ENCODE measurements at regions not wholly inside any gene's neighbourhood (a gene's known extent, or its start where the extent isn't known, plus 50 kb on each side); places are given as distances from the start of the nearest gene placed in this dataset.

GRCh38 chr5:58151414-58151813, 308.5 kb downstream of the PLK2 start:
- no peak for DNase-seq (ENCODE audit: low read depth)

GRCh38 chr5:58150926-58151325, 309.0 kb downstream of the PLK2 start:
- no peak for DNase-seq (ENCODE audit: low read depth)

DNA sequence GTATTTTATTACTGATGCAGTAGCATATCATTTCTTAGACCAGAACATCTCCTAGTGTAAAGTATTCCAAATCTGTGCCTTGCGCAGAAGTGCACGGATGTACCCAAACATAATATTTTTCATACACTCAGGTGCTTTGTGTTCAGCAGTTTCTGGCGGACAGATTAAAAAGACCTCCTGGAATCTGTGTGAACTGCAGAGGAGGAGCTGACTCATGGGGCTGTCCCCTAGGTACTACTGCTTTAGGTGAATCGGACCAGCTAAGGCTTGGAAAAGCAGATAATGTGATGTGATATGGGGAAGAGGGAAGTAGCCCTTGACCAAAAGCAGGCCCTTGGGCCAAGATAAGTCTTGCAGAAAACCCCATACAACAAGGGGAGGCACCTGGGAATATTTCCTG, 310.1 kb downstream of the PLK2 start:
- no peak for DNase-seq (ENCODE audit: low read depth)

DNA sequence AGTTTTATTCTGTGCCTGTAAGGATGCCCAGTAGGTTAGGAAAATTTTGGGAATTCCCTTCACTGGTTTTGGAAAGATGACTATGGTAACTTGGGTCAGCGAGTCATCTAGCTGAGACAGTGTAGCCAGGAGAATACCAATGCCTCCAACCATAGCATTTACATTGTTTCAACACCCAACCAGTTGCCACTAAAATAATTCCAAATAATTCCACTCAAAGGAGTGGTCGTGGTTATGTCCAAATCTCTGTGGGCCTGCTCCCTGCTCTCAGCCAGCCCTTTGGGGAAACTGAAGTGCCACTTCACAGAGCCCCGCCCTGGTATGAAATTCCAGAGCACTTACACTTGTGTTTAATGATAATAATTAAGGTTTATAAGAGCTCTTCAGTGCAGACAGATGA, 310.5 kb downstream of the PLK2 start:
- DNase-seq (ENCODE audit: low read depth): no peak

DNA sequence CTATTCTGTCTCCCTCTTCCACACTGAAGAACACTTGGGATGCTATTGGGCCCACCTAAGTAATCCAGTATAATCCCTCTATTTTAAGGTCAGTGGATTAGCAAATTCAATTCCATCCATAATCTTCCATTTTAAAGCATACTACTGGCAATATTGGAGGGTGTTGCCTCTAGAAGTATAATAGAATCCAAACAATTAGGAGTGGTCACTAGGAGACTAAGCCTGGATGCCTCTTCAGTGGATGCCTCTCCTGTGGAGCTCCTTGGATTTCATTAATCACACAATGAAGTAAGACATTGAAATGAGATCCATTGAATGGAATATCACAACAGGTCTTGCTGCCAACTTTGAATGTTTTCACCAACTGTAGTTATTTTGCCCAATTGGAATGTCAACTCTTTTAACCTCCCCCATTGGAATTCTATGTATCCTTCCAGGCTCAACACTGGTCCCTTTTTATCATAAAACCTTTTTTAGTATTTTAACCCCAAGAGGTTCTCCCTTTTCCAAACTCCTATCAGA, 311.6 kb downstream of the PLK2 start:
- no peak for DNase-seq (ENCODE audit: low read depth)

DNA sequence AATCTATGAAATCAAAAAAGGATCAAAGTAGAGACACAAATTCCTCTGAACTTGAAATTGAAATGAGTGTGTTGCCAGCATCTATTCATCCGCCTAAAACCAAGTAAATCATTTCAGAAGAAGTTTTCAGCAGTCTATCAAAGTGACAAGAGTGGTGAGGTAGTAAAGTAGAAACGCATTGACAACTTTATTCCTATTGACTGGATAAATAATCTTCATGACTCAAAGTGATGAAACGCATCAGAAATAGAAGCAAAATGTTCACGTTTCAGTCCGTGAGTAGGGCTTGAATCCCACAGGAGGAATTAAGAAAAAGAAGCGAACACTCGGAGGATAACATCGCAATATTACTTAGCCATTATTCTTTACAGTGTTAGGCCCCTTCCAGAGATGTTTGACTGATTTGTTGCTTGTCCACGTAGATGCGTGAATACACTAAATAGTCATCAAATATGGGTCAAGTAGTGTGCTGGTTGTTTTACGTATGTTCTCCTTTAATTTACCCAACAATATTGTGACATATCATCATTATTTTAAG, 314.4 kb downstream of the PLK2 start:
- no peak for DNase-seq (ENCODE audit: low read depth)

GRCh38 chr5:58143727-58144126, 316.2 kb downstream of the PLK2 start:
- no peak for DNase-seq (ENCODE audit: low read depth)

DNA sequence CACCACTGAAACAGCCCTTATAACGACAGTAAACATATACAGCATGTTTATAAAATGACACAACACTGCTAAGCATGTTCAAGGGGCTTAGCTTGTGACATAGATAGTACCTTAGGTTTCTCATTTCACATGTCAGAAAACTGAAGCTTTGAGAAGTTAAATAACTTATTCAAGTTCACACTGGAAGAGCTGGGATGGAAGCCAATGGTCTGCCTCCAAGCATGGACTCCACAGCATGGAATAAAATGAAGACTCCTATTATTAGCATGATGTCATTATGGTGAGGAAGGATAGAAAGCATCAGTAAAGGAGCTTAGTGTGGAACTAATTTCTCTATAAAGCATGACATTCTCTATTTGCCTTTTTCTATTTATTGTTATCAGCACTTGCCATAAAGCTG, 316.7 kb downstream of the PLK2 start:
- no peak for DNase-seq (ENCODE audit: low read depth)

GRCh38 chr5:58138791-58139190, 321.1 kb downstream of the PLK2 start:
- DNase-seq (ENCODE audit: low read depth): no peak

DNA sequence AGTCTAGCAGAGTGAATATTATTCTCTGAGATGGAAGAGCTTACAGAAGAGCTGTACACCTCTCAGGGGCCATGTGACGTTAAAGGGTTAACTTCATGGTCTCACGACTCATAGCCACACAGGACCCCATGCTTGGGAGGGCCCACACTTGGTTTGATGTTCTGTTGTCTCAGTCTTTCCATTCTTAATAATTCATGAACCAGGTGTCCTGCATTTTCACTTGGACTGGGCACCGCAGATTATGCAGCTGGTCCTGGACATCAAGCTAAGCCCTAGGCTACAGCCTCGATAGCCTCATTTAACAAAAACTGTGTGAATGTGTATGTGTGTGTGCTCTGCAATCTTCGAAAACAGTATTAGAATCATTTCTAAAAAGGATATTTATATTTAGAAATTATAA, 323.5 kb downstream of the PLK2 start:
- no peak for DNase-seq (ENCODE audit: low read depth)

GRCh38 chr5:58135571-58136335, 324.1 kb downstream of the PLK2 start:
- no peak for DNase-seq (ENCODE audit: low read depth)

GRCh38 chr5:58133631-58134296, 326.1 kb downstream of the PLK2 start:
- peak; percentile 84 for DNase-seq (ENCODE audit: low read depth)

- no peak for DNase-seq (ENCODE audit: low read depth)
These were observed 326.7 kb downstream of the PLK2 start for GRCh38 chr5:58133216-58133615.

DNA sequence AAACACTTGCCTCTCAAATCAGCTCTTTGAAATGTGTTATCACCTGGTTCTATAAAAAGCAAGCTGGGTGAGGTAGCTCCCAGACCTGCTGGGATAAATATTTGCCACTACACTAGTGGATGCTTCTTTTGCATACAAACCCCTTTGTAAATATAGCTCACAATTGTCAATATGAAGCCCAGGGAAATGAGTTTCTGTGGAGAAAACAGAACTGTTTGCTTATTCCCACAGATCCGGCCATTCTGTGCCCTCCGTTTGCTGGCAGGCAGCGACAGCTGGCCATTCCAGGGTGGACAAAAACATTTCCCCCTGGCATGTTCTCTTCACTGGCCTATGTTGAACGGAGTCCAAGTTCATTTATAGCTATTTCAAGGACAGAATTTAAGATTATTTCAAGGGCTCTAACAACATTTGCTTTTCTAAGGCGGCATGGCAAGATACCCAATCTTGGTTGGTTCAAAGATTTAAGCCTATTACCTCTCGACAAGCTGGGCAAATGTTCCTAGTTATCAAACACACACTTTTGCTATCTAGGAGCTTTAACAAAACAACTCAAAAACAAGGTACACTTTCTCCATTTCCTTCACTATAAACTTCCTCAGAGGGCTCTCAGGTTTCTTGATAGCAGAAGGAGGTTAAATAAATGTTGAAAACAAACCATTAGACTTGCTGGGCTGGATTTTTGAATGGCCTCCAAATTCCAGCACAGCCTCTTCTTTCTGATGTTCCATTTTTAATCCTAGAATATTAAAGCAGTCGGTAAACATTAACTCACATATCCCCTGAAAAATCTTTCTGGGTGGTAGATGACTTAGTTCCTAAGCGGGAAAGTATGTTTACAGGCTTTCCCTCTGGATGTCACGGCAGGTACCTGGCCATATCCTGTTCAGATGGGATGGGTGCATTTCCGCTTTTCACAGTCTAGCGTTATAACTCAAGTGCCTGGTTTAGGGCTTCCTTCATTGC, 332.3 kb downstream of the PLK2 start:
- no peak for DNase-seq (ENCODE audit: low read depth)

- no peak for DNase-seq (ENCODE audit: low read depth)
These were observed 336.4 kb downstream of the PLK2 start for GRCh38 chr5:58123501-58123900.

- DNase-seq (ENCODE audit: low read depth): no peak
These were observed 337.0 kb downstream of the PLK2 start for GRCh38 chr5:58122848-58123392.

DNA sequence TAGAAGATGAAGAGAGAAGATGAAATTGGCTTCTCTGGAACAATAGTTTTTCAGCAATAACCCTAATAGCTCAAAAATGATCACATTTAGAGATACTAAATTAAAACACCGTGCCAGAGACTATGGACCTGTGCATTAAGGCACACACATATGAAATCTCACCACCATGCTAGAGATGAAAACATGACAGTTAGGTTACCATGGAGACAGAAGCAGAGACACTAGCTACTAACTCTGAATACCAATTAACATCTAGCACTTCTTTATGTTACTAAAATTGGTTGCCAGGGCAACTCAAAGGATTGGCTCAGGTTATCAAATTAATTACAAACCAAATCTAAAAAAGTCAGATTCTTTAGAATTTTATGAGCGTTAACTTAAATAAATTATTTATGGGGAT, 337.7 kb downstream of the PLK2 start:
- DNase-seq (ENCODE audit: low read depth): no peak

DNA sequence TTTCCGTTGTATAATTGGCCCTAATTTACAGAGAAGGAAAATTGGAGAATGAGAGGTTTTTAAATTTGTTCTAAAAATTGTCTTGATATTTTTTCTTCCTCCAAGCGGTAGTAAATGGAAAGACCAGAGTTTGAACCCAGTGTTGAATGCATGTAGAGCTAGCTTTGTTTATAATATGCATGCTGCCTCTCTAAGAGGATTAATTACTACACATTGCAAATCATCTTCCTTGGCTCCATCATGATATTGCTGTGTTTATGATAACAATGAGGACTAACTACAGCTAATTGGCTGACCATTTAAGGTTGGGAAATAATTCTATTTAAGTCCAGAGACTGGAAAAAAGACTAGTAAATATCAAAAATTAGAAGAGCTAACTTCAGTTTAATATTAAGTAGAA, 338.5 kb downstream of the PLK2 start:
- no peak for DNase-seq (ENCODE audit: low read depth)

DNA sequence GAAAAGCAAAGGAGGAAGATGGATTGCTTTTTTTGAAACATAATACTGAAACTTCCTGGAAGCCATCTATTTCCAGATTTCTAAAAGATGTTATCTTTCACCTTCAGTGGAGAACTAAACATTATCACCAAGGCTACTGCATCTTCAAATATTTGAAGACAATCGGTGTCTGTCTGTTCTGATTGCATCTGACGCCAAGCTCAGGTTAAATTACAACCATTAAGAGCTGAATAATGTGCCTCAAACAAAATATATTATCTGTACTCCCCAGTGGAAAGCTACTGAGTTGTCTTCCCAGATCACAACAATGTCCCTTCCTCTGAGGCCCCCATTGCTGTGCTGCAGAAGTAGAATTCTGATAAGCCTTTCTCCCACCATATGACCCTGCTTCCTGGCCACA, 342.3 kb downstream of the PLK2 start:
- DNase-seq (ENCODE audit: low read depth): no peak

DNA sequence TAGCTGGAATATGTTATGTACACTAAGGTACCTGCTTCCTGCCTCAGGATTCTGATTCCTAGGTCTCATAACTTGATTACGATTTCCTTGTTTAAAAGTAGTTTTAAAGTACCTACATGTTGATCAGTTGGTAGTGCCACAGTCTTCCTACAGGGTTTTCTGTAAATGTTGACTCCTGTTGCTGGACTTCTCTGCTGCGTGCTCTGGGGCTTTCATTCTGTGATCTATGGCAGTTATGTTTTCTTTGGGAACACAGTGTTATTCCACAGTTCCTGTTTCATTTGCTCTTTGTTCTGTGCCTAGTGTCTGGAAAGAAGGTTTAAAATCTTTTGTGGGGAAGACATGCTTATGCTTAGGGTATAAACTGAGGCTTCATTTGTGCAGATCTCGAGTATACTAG, 343.5 kb downstream of the PLK2 start:
- DNase-seq (ENCODE audit: low read depth): no peak

DNA sequence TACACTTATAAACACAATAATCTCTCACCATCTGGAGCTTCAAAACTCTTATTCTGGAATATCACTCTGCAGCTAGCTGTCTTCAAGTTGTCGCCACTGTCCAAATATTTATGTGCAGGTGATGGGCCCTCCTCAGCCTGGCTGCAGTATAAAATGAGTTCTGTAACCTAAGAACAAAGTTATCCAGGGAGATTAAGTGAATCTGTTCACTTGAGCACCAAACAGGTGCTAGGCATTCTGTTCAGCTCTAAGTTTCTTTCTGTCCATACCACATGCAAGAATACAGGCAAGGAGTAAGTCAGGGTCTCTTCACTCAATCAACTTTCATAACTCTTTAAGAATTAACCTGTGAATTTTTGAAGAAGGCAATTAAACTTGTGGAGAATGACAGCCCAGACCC, 344.1 kb downstream of the PLK2 start:
- DNase-seq (ENCODE audit: low read depth): no peak

- peak; percentile 41 for DNase-seq (ENCODE audit: low read depth)
These were observed 345.6 kb downstream of the PLK2 start for GRCh38 chr5:58114324-58114723.

All from GM04504 (cell line).